ENCODE measurements at regions not wholly inside any gene's neighbourhood (a gene's known extent, or its start where the extent isn't known, plus 50 kb on each side); places are given as distances from the start of the nearest gene placed in this dataset.
"Not testable (repeated sequence)": the region's sequence is repeated elsewhere in the genome, so short reads cannot be mapped to it uniquely, and the experiment has no call there.

GRCh38 chr2:195438692-195439091, 218.3 kb upstream of the SLC39A10 start:
- Histone ChIP-seq H3K9me3 (ENCODE audit: control insufficient read depth in 2 of 3, insufficient read depth in 1 of 3, low read length in 3 of 3) (peaks cover 0 to 7% (median 0%) of the 10 kb centered on the region in 3 donors), H3K4me3 (ENCODE audit: low read length in 3 of 3) (no peak overlapping the region), H3K27ac (ENCODE audit: low read depth in 2 of 2, low read length in 2 of 2) (no peak overlapping the region), H3K27me3 (ENCODE audit: control insufficient read depth, insufficient read depth, low read length) (no peaks in the 10 kb centered on the region), H3K4me1 (ENCODE audit: control insufficient read depth in 2 of 3, insufficient read depth in 2 of 3, low read depth in 1 of 3, low read length in 3 of 3) (no peaks in the 10 kb centered on the region), H3K36me3 (ENCODE audit: control insufficient read depth in 2 of 3, insufficient read depth in 3 of 3, low read length in 3 of 3) (no peaks in the 10 kb centered on the region), H3K9ac (ENCODE audit: low read length in 3 of 3) (no peak overlapping the region)
- intact Hi-C loops (cut with DNase I) = no loop called here
- FAIRE-seq = no peak
- no peak for DNase-seq
- TF ChIP-seq CTCF (IDR thresholded peaks at IDR 0.05; ENCODE audit: borderline replicate concordance, extremely low read depth, insufficient read depth) = no peak

- DNase-seq (peak in 1 of 5 donors; percentile 52), FAIRE-seq (no peak)
- TF ChIP-seq CTCF (IDR thresholded peaks at IDR 0.05; ENCODE audit: borderline replicate concordance, extremely low read depth, insufficient read depth) = no peak
- H3K9ac ChIP-seq (ENCODE audit: low read length in 3 of 3) = no peak overlapping the region
- H3K36me3 ChIP-seq (ENCODE audit: control insufficient read depth in 2 of 3, insufficient read depth in 3 of 3, low read length in 3 of 3) = no peaks in the 10 kb centered on the region
- H3K9me3 ChIP-seq (ENCODE audit: control insufficient read depth in 2 of 3, insufficient read depth in 1 of 3, low read length in 3 of 3) = peaks cover 0 to 7% (median 0%) of the 10 kb centered on the region in 3 donors
- H3K4me3 ChIP-seq (ENCODE audit: low read length in 3 of 3) = no peak overlapping the region
- H3K27ac ChIP-seq (ENCODE audit: low read depth in 2 of 2, low read length in 2 of 2) = no peak overlapping the region
- intact Hi-C loops (cut with DNase I) = no loop called here
- H3K27me3 ChIP-seq (ENCODE audit: control insufficient read depth, insufficient read depth, low read length) = no peaks in the 10 kb centered on the region
- H3K4me1 ChIP-seq (ENCODE audit: control insufficient read depth in 2 of 3, insufficient read depth in 2 of 3, low read depth in 1 of 3, low read length in 3 of 3) = no peaks in the 10 kb centered on the region
Measured at GRCh38 chr2:195437521-195437920, 219.5 kb upstream of the SLC39A10 start.

GRCh38 chr2:195434346-195434745, 222.7 kb upstream of the SLC39A10 start:
- Histone ChIP-seq H3K9me3 (ENCODE audit: control insufficient read depth in 2 of 3, insufficient read depth in 1 of 3, low read length in 3 of 3) (no peaks in the 10 kb centered on the region), H3K27ac (ENCODE audit: low read depth in 2 of 2, low read length in 2 of 2) (no peak overlapping the region), H3K4me1 (ENCODE audit: control insufficient read depth in 2 of 3, insufficient read depth in 2 of 3, low read depth in 1 of 3, low read length in 3 of 3) (no peaks in the 10 kb centered on the region), H3K4me3 (ENCODE audit: low read length in 3 of 3) (no peak overlapping the region), H3K27me3 (ENCODE audit: control insufficient read depth, insufficient read depth, low read length) (no peaks in the 10 kb centered on the region), H3K9ac (ENCODE audit: low read length in 3 of 3) (no peak overlapping the region), H3K36me3 (ENCODE audit: control insufficient read depth in 2 of 3, insufficient read depth in 3 of 3, low read length in 3 of 3) (no peaks in the 10 kb centered on the region)
- FAIRE-seq (no peak), DNase-seq (no peak)
- intact Hi-C loops (cut with DNase I) = no loop called here
- TF ChIP-seq CTCF (IDR thresholded peaks at IDR 0.05; ENCODE audit: borderline replicate concordance, extremely low read depth, insufficient read depth) = no peak

GRCh38 chr2:195433729-195434128, 223.3 kb upstream of the SLC39A10 start:
- DNase-seq; H3K27me3 ChIP-seq (ENCODE audit: control insufficient read depth, insufficient read depth, low read length); H3K9me3 ChIP-seq (ENCODE audit: control insufficient read depth in 2 of 3, insufficient read depth in 1 of 3, low read length in 3 of 3); H3K4me3 ChIP-seq (ENCODE audit: low read length in 3 of 3); FAIRE-seq; H3K36me3 ChIP-seq (ENCODE audit: control insufficient read depth in 2 of 3, insufficient read depth in 3 of 3, low read length in 3 of 3); H3K9ac ChIP-seq (ENCODE audit: low read length in 3 of 3); intact Hi-C loops (cut with DNase I); H3K27ac ChIP-seq (ENCODE audit: low read depth in 2 of 2, low read length in 2 of 2); H3K4me1 ChIP-seq (ENCODE audit: control insufficient read depth in 2 of 3, insufficient read depth in 2 of 3, low read depth in 1 of 3, low read length in 3 of 3): not testable (repeated sequence)
